HT-29 (cell line): ENCODE measurements at regions not wholly inside any gene's neighbourhood (a gene's known extent, or its start where the extent isn't known, plus 50 kb on each side); places are given as distances from the start of the nearest gene placed in this dataset.

Source experiments
- DNase-seq: peaks from one replicate; pipeline ENCODE4 v3.0.0-alpha.2; 2015; ENCODE audit warnings: low spot score

DNA sequence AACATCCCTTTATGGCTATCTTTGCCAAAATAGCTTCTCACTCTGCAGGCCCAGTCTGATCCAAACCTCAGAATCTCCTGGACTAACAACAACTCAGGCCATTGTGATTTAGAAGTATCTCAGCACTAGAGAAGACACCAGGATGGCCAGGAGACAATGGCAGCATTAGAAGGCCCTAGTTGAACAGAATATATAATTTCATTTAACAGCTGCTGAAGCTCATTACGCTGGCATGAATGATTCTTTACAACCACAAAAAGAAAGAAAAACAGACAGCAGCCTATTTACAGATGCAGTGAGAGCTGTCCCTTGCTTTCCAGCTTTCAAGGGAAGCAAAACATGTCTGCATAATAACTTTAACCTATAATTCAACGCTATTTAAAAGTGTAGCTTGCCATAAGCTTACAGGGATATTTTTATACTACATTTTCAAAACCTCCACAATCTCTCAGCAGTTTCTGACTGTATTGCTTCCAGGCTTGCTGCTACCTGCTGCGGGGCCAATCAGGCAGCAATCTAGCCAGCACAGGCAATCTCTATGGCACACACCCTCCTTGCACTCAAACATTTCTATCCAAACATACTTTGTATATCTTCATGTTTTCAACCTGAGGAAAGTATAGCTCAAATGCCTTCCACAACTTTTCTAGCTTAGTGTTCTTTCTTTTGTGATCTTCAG is 107.3 kb downstream of the OGFRL1 start:
- no peak for DNase-seq

DNA sequence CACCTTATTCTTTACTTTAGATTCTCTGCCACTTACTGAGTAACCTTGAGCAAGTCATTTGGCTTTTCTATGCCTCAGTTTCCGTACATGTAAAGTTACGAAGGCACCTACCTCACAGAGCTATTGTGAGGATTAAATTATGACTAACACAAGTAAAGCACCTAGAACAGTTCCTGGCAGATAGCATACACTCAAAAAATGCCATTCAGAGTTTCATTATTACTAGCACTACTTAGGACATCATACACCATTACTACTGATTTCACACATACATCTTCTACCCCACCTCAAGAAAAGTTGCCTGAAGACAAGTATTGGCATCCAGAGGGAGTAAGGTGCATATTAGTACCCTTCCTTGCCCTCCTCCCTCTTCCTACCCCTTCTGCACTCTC is 107.8 kb downstream of the OGFRL1 start:
- no peak for DNase-seq

DNA sequence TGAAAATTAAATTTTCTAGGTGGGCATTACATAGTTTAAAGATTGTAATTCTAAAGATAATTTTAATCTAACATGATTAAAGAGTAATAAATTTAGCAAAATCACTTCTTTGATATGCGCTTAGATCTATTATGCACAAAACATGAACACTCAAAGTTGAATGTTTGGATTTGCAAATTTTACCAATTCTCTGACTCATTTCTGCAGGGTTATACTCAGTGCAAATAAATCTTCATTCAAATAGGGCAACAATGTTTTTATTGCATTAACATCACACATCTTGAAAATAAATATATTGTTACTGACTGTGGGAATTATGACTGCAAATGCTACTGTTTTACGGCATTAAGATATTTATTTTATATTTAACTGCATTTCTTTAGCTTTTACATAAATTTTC is 110.7 kb downstream of the OGFRL1 start:
- DNase-seq: no peak

DNA sequence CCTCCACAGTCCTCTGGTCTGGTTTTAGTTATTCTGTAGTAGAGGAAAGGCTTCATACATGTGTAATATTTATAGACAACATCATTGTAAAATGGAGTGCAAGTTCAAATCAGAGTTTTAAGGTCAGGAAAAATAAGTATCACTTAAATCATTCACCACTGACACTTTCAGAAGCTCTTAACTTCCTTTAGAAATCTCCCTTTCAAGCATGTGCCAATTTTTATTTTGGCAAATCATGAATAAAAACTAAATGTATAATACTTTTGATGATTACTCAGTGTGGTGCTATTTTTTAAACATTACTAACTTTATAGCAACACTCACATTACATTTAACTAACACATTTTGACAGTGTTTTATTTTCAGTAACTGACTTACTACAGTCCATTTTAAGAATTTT is 112.2 kb downstream of the OGFRL1 start:
- DNase-seq: no peak

- DNase-seq: no peak
Measured at GRCh38 chr6:71402096-71402495, 113.5 kb downstream of the OGFRL1 start.

DNA sequence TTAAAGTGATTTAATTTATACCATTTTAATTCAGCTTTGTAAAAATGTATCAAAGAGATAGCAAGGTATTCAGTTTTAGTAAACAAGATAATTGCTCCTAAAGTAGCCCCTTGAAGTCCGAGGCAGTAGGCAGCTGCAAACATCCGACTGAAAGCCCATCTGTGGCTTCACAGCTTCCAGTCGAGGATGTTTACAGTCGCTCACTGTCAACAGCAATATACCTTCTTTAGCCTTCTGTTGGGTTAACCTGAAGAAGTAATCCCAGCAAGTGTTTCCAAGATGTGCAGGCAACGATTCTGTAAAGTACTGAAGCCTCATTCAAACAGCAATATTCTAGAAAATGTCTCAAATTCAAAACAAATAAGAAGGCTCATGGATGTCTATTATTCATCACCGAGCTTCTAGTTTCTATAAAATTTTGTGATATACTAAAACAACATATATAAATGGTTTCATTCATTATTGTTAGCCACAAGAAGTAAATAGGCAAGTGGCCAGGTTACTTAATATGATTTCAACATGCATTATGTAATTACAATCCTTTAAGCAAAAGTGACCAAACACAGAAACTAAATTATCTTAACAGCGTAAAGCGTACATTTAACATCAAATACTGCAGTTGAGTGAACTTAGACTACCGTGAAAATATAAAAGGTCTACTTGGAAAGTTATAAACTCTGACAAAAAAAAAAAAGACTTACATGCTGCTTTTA is 115.0 kb downstream of the OGFRL1 start:
- peak; percentile 30 for DNase-seq

DNA sequence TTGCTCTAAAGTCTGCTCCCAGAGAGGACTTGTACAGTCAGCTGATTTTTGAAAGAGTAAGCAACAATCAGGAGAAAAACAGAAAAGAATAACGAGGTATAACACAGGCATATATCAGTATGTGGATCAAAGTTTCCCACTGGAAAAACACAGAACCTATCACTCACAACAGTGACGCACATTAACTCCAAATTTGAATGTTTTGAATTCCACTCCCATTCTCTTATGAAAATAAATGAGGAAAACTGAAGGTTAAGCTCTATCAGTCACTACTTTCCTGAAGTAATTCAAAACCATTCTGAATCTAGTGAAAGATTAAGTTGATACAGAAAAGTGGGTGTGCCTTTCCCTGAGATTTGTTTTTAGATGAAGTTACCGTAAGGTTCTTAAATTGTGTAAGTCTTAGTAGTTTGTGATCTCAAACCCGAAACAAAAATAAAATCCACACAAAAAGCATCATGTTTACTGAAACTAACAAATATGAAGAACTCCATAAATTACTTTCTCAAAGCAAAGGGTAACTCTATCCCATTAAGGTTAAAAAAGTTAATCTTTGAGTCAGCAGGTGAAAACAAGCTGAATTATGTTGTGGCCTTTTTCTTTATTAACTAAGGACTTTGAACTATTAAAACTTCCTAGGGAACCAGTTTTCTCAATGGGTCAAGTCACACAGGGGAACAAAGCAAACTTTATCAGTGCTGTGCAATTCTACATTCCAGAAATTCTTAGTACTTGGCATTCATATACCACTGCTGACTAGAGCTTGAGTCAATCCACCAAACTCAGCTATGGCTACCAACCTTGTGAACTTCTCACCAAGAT is 115.7 kb downstream of the OGFRL1 start:
- peak; percentile 74 for DNase-seq

DNA sequence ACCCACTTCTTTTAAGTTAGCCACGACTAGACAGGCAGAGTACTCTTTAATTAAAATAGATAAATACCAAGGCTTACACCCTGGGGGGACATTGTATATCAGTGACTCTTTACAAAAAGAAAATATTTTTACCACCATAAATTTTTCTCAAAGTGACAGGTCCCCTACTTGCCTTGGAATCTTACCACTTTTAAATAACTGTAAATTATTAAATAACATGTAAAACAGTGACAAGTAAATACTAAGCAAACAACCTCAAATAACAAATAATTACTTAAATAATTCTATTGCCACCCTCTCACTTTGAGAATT is 116.3 kb downstream of the OGFRL1 start:
- no peak for DNase-seq

- DNase-seq: no peak
Measured at GRCh38 chr6:71405416-71405815, 116.8 kb downstream of the OGFRL1 start.

- DNase-seq: no peak
Measured at GRCh38 chr6:71406865-71407860, 118.6 kb downstream of the OGFRL1 start.

- no peak for DNase-seq
Measured at GRCh38 chr6:71408787-71409723, 120.4 kb downstream of the OGFRL1 start.

DNA sequence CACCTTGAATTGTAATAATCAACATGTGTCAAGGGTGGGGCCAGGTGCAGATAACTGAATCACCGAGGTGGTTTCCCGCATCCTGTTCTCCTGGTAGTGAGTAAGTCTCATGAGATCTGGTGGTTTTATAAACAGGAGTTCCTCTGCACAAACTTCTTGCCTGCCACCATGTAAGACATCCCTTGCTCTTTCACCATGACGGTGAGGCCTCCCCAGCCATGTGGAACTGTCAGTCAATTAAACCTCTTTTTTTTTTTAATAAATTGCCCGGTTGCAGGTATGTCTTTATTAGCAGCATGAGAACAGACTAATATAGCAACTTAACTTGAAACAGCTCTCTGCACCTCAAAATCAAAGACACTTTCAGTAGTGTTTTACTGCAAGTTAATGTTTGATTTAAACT is 121.6 kb downstream of the OGFRL1 start:
- DNase-seq: no peak

DNA sequence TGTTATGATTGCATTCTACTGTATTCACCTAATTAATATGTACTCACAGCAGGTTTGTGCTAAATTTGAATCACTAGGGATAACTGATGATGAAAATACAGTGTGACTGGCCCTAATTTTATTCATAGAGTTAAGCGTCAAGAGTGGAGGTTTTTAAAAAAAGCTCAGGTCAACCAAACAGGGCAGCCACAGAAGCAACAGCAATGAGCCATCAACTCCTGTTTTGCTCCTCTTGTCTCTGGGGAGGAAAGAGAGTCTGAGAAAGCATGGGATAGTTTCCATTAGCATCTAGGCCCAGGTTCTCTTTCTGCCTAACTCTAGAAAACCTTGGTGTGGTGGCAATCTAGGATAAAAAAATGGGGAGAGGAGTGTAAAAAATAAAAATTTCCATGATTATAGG is 122.1 kb downstream of the OGFRL1 start:
- DNase-seq: no peak

DNA sequence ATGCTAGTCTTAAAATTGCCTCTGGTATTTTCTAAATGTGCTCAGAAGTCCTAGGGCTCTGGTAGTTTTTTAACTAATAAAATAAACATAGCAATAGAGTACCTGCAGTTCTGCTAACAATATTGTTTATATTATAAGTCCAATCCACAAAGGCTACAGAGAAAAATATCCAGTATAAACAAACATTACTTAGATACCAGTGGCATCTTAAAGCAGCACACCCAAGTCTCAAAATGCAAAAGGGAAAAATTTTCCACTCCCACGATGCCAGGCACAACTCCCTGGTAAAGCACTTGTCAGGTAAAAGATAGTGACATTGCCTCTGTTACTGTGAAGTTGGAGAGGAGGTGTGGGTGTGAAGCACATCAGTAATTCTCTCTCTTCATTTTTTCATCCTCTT is 123.3 kb downstream of the OGFRL1 start:
- DNase-seq: no peak

GRCh38 chr6:71412559-71413140 is 124.0 kb downstream of the OGFRL1 start:
- no peak for DNase-seq

- no peak for DNase-seq
Measured at GRCh38 chr6:71414486-71414885, 125.9 kb downstream of the OGFRL1 start.

DNA sequence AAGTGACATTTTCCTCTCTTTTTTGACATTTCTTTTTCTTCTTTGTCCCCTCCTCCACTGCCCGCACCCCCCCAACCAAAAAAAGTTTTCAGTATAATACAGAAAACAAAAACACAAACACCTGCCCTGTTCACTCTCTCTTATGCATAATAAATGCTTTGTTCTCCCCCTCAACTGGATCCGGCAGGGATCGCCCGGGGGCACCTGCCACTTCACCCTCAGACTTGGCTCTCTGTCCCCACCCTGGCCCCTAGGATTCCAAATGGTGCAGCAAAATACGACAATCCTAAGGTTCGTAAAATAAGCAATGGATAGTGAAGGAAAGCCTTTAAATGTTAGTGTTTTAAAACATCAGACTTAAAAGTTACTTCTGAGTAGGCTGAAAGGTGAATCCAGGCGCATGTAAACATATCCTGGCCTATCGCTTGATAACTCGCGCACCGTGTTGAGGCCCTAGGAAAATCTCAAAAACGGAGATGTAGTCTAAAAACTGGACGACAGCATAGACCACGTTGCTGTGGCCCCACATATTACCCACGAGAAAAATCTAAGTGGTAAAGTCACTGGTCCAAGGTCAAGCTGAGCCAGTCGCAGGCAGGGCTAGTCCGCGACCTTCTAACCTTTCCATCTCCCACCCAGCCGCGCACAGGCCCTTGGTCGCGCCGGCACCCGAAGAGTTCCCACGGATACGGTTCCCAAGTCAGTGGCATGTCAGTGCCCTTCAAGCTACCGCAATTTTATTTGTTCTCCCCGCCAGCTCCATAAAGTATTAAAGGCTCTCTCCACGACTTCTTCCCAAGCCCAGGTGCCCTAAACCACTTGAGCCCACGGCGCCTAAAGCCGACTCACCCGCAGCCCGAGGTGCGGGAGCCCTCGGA is 130.8 kb downstream of the OGFRL1 start:
- DNase-seq: no peak

DNA sequence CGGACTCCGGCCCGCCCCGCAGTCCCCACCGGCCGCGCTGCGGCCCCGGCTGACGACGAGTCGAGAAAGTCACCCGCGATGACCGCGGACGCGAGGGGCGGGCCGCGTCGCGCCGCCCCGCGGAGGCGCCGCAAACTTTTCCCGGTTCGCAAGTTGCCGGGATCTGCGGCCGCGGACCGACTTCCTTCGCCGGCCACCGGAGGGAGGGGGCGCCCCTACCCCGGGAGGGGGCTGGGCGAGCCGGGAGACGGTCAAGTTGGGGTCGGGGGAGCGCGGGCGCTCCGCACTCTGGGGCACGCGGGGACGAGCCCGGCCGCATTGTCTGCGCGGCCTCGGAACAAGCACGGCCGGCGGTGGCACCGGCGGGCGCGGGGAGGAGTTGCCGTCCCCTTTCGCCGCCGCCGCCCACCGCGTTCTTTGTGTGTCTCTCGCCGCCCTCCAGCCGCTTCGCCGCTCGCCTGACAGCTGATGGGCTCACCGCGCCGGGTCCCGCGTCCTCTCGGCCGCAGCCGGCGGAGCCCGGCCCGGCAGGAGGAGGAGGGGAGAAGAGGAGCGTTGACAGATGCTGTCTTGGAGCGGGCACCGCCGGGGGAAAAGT is 131.6 kb downstream of the OGFRL1 start:
- no peak for DNase-seq
